GM18520 (cell line): ENCODE measurements at regions not wholly inside any gene's neighbourhood (a gene's known extent, or its start where the extent isn't known, plus 50 kb on each side); places are given as distances from the start of the nearest gene placed in this dataset.

Source experiments
- ATAC-seq: cut with Tn5 transposase; IDR thresholded peaks from one replicate; pipeline ENCODE4 v1.9.1; 2021; ENCODE audit not compliant: unreplicated experiment

GRCh38 chr16:86663685-86664521, 85.6 kb downstream of the FOXL1 start:
- ATAC-seq = no peak

DNA sequence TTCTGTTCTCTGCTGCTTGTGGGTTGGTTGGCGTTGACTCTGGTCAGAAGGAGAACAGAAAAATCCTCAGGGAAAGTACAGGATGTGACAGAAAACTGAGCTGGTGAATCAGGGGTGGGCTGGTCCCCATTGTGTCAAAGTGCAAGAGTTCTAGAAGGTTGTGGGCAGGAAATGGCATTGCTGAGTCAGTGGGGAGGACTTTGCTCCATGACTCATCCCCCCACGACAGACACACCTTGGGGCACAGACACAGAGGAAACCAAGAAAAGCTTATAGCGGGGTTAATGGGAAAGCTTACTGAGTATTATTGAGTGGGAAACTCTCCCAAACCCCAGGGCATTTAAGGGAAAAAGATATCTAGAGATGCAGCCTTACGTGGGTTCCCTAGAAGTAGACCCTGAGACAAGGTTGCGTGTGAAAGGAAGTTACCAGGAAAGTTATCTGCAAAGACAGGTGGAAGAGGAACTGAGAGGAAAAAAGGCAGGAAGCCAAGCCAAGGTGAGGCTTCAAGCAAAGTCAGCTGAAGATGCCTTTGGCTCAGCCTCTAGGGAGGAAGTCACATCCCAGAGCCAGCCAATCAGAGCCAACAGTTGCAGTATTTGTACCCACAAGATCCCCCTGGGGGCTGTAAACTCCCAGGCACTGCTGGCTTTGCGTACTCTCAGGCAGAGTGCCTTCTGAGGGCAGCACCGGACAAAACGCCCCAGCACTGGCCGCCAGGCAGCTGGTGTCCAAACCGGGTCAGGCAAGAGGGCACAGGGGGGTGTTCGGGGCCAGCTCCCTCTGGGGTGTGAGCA, 86.4 kb downstream of the FOXL1 start:
- peak; percentile 61 for ATAC-seq

GRCh38 chr16:86665319-86665675, 86.9 kb downstream of the FOXL1 start:
- ATAC-seq = no peak

GRCh38 chr16:86665929-86666328, 87.6 kb downstream of the FOXL1 start:
- no peak for ATAC-seq

- ATAC-seq = no peak
These were observed 88.7 kb downstream of the FOXL1 start for GRCh38 chr16:86667035-86667434.

DNA sequence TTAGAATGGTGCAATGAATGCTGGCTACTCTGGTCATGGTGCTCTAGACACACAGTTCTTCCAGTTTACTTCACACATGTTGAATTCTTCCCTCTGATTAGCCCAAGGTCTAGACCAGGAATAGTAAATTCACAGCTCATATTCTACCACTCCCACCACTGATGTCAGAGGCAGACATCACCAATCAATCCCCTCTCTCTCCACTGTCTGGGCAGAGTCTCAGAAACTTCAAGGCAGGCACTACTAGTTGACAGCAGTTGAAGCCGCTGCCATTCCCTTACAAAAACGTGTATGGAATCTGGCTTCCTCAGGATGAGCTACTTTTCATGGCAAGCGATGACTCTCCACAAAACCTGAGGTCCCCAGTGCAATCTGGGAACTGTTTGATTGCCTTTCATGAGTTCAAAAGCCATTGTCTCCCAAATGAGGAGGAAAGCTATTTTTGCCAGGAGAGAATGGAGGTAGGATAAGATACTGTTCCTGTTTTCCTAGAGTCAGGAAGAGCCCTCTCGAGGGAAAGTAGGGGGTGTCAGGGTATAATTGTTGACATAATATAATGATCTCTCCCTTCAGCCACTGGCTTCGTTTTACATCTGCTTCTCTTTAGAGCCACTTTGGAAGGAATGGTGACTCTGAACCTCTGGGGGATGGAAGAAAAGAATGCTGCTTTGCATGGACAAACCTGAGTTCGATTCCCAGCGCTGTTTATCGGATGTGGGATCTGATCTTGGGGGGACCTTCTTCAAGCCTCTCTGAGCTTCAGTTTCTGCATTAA, 90.0 kb downstream of the FOXL1 start:
- no peak for ATAC-seq

DNA sequence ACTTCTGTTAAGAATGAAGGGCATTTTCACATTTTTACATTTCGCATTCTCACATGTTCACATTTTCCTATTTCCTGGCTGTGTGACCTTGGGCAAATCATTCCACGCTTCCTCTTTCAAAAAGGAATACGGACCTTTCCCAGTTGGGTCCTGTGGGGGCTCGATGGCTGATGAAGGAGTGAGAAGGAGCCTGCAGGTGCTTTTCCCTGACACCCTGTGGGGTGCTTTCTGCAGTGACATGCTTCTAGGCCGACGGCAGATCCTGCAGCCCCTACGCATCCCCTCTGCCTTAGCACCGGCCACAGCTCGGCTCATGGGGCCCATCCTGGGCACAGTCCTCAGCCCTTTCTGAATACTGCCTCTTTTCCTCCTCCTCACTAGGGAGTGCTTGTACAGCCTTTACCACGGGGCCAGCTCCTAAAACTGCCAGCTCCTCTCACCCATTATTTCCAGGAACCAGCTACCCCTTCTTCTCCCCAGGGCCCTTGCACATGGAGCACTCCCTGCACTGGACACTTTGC, 91.0 kb downstream of the FOXL1 start:
- ATAC-seq = no peak

- ATAC-seq = no peak
These were observed 91.8 kb downstream of the FOXL1 start for GRCh38 chr16:86669937-86670749.

GRCh38 chr16:86670750-86671234, 92.4 kb downstream of the FOXL1 start:
- no peak for ATAC-seq

DNA sequence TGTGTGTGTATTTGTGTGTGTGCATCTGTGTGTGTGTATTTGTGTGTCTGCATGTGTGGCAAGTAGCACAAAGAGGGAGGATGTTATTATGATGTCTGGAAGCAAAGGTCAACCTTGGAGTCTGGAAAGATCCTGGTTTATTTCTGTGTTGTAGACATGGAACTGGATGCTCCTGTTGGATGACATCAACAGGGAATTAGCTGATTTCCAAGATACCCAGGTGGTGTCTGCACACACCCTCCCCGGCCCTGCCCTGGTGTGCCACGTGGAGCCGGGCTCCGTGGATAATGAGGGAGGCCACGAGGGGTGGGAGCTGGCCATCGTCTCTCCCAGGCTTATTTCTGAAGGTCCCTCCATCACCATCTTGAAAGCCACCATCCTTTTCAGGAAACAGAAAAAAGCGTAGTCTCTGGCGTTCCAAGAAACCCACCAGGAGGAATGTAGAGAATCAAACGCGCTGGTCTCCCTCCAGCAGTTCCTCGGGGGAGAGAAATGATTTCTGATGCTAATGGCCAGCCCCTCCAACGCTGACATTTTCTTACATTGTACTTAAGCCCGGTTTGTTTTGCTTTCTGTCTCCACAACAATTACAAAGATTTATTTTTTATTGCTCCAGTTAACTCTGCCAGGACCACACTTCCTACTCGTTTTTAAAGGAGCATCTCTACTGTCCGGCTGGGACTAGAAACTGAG, 93.3 kb downstream of the FOXL1 start:
- ATAC-seq = no peak

DNA sequence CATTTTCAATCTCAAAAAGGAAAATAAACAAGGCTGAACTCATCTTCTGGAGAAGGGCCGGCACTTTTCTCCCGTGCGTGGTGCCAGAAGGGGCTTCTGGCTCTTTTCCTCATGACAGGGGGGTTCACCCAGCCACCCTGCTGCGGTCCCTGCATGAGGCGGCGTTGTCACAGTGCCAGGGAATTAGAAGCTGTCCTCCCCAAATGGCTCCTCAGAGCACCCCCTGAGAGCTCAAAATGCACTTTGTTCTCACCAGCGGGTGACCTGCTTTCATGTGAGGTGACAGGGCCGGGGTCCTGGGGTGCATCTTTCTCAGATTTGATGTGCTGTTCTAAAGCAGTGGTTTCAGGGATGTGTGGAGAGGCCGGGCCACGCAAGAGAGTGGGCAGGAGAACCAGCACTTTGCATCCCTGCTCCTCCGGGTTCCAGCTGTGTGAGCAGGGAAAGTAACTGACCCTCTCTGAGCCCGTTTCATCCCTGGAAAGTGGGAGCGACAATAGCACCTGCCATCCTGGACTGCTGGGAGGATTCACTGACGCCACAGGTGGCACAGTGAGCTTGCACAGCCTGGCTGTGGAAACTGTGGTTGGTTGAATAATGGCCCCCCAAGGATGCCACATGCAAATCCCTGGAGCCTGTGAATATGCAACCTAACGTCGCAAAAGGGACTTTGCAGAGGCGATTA, 94.0 kb downstream of the FOXL1 start:
- no peak for ATAC-seq

- no peak for ATAC-seq
These were observed 95.0 kb downstream of the FOXL1 start for GRCh38 chr16:86673090-86673955.

- no peak for ATAC-seq
These were observed 95.7 kb downstream of the FOXL1 start for GRCh38 chr16:86673956-86674453.

DNA sequence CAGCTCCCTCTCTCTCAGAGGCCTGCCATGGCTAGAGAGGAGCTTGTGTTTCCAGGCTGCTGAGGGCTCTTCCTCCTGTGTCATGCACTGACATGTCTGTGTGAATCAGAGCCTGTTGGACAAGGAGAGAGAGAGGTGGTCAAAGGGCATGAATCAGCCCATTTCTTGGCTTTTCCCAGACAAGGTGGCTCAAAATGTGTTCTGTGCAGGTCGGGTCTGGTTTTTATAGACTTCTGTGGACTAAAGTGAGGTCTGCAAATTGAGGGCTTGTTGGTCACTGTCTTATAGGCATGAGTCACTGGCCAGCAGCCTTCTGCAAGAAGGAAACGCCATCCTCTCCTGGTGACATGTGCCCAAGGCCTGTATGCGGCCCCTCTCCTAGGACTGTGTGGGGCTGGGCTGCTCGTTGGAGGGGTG, 97.9 kb downstream of the FOXL1 start:
- no peak for ATAC-seq

DNA sequence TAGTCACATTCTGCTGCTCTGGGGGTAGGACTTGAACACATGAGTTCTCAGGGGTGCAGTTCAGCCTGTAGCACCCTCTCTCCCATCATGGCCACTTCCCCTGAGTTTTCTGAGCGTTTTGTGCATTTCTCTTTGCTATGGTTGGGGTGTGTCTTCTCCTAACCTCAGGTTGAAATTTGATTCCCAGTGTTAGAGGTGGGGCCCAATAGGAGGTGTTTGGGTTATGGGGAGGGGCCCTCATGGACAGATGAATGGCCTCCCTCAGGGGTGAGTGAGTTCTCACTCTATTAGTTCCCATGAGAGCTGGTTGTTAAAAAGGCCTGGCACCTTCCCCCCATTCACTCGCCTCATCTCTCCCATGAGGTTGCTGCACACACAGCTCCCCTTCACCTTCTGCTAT, 101.1 kb downstream of the FOXL1 start:
- no peak for ATAC-seq

DNA sequence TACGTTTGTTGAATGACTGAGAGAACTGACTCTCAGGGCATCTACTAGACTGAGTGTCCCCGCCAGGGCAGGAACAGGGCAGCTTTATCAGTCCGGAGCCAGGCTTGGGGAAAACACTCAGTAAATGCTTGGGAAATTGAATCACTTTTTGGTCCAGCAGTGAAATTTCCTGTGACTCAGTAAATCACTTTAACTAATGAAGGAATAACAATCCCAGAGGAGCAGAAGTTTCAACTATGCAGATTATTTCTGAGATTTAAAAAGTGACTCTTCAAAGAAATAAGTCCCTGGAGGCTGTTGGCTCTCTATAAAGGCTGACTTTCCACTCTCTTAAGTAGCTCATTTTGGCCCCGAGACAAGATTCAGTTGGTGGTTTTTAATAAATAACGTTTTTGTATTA, 101.8 kb downstream of the FOXL1 start:
- no peak for ATAC-seq

GRCh38 chr16:86680661-86681030, 102.3 kb downstream of the FOXL1 start:
- ATAC-seq = no peak
